GM12892 (cell line): ENCODE measurements at regions not wholly inside any gene's neighbourhood (a gene's known extent, or its start where the extent isn't known, plus 50 kb on each side); places are given as distances from the start of the nearest gene placed in this dataset.

Experiments
- DNase-seq: peaks from one replicate; pipeline ENCODE4 v3.0.0; 2011; ENCODE audit not compliant: insufficient read length
- FAIRE-seq: peaks from 2 replicates; lab custom pipeline; 2011; peaks lifted over from hg19 to GRCh38; lab: Jason Lieb, UNC
- POLR2A ChIP-seq: IDR thresholded peaks from 2 replicates; pipeline ENCODE4 v1.6.1; 2011; ENCODE audit warnings: low read depth, low read length, control low read depth
- POLR2AphosphoS5 ChIP-seq: IDR thresholded peaks from 2 replicates; pipeline ENCODE4 v1.6.1; 2011; ENCODE audit warnings: low read depth, low read length, control low read depth
- TAF1 ChIP-seq: IDR thresholded peaks from 2 replicates; pipeline ENCODE4 v1.6.1; 2011; ENCODE audit warnings: low read depth, mild to moderate bottlenecking, control low read depth, low read length, borderline replicate concordance

DNA sequence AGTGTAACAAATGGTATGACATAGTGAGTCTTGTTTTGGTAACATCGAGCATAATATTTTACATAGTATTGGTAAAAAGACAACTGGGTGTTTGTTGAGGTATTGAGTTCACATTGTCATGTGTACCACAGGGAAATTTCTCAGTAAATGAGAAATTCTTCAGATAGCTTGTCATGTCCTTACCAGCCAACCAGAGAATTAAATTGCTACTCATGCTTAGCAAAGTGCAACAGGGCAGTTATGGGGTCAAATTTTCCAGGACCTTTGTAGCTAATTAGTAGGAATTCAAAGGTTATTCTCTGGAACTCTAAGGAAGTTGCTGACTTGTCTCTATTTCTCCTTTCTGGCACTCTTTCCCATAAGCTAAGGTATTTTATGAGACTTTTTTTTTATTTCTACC, 595.7 kb downstream of the EFNA5 start:
- FAIRE-seq (no peak), DNase-seq (no peak)
- TF ChIP-seq POLR2A: no peak
- no peak for TF ChIP-seq TAF1
- no peak for TF ChIP-seq POLR2AphosphoS5

DNA sequence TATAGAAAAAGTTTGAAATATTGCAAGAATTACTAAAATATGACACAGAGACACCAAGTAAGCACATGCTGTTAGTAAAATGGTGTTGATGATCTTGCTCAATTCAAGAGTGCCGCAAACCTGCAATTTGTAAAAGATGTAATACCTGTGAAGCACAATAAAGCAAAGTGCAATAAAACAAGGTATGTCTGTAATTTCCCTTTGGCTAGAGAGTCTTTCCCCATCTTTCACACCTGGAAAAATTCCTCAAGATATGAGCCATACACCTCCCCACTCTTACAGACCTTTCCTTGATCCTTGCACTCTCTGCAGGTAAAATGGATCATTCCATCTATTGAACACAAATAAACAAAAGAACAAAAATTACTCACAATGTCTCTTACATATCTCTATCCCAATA, 597.8 kb downstream of the EFNA5 start:
- FAIRE-seq: no peak
- DNase-seq: no peak
- TF ChIP-seq TAF1: no peak
- TF ChIP-seq POLR2AphosphoS5: no peak
- TF ChIP-seq POLR2A: no peak

DNA sequence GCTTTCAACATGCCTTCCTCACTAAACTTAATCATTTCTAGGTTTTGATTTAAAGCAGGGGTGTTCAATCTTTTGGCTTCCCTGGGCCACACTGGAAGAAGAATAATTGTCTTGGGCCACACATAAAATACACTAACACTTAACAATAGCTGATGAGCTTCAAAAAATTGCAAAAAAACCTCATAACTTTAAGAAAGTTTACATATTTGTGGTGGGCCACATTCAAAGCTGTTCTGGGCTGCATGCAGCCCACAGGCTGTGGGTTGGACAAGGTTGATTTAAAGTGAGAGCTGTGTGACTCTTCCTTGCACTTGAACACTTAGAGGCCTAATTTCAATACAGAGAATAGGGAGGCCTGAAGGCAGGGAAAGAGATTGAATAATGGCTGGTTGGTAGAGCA, 598.3 kb downstream of the EFNA5 start:
- no peak for TF ChIP-seq POLR2A
- TF ChIP-seq POLR2AphosphoS5: no peak
- no peak for TF ChIP-seq TAF1
- DNase-seq: no peak

DNA sequence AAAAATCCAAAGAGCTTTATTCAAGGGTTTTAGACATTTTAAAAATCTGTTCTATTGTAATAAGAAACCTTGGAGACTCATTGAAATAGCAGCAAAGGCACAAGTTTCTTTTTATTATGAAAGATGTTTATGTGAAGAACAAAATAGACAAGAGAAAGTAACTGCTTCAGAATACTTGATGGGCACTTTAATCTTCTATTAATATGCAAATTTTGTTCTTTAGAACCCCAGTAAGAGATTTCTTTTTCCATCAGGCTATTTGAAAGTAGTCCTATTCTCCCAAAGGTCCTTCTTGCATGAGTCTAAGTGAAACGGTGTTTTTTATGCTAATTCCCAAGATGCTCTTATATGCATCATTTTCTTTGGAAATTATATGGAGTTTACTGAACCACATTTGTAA, 602.0 kb downstream of the EFNA5 start:
- FAIRE-seq: no peak
- DNase-seq: no peak

More for the DNA sequence above, 598.3 kb downstream of the EFNA5 start:
- FAIRE-seq: no peak

DNA sequence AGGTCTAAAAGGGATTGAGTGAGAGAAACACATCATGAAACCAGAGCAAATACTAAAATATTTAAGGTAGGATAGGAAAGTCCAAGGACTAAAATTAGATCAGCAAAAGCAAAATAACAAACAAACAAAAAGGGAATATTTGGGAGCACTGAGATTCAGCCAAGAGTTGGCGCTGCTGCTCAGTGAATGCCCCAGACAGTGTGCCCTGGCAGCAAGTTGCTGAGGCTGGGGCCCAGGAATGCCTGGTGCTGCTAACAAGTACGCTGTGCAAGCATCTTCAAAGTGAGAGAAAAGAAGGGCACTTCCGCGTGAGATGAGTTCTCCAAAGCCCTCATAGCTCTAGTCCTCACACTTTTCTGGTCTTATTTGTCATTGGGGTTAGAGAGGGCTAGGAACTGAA, 603.3 kb downstream of the EFNA5 start:
- DNase-seq: no peak
- FAIRE-seq: no peak
- TF ChIP-seq TAF1: no peak
- TF ChIP-seq POLR2A: no peak
- TF ChIP-seq POLR2AphosphoS5: no peak

More for the DNA sequence above, 602.0 kb downstream of the EFNA5 start:
- no peak for TF ChIP-seq TAF1
- TF ChIP-seq POLR2AphosphoS5: no peak
- TF ChIP-seq POLR2A: no peak

DNA sequence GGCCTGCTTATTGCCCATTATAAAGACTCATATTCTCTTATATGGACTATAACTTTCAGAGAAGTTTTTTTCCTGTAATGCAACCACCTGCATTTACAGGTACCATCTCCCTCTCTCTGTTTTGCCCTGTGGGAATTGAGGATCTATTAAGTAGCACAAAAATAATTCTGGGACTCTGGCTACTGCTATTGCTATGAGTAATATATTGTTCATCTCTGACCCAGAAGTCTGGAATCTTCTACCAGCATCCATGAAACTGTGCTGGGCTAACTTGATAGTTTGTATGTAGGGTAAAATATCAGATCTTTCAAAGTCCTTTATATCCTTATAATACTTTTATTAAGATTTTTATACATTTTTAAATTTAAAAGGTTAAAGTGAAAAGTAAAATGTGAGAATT, 607.2 kb downstream of the EFNA5 start:
- DNase-seq (no peak), FAIRE-seq (no peak)
- TF ChIP-seq POLR2A (no peak), TAF1 (no peak), POLR2AphosphoS5 (no peak)

DNA sequence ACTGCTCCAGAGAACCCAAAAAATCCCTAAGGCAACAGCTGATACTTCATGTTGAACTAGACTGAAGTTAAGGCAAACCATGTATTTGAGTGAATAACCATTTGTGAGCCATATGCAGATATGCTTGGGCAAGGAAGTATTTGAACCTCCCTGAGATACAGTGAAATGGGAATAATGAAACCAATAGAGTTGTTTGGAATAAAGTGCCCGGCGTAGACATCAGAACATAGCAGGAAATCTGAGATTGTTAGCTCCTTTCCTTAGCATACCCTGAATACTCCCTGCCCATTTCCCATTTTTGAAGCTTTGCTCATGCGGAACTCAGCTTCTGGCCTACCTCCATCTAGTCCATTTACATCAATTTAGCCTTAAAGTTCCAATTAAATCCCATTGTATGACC, 611.9 kb downstream of the EFNA5 start:
- TF ChIP-seq TAF1 (no peak), POLR2A (no peak), POLR2AphosphoS5 (no peak)
- FAIRE-seq (no peak), DNase-seq (no peak)

DNA sequence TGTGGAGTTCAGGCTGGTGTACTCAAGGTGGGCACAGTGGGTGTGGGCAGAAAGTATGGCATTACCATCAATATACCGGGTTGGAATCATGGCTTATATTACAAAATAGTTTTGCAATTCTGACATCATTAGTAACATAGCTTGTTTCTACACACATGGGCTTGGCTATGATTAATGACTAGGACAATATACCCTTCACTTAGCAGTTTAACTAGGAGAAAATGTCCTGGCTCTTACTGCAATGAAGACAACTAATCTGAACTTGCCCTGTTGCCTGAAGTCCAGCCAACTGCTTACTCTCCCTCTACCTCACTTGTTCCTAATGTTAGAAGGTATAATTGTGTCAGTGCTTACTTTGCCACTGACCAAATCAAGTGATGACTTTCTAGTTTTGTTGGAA, 612.5 kb downstream of the EFNA5 start:
- DNase-seq (no peak), FAIRE-seq (no peak)
- TF ChIP-seq POLR2A: no peak
- TF ChIP-seq TAF1: no peak

DNA sequence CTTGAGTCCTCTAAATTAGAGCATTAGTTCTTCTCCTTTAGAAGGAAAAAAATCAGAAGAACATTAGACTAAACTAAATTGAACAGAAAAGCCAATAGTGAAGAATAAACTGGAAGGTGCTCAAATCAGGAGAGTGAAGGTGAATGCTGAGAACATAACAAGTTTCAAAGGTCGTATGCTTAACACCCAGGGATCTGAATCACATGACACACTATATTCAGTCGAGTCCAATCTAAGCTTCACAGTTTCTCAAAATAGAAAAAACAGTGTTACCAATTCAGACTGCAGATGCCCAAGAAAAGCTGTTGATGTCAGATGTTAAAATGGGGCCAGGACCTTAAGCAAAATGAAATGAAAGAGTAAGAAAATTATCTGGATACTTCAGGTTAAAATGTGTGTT, 614.5 kb downstream of the EFNA5 start:
- FAIRE-seq (no peak), DNase-seq (no peak)
- no peak for TF ChIP-seq POLR2AphosphoS5
- no peak for TF ChIP-seq TAF1
- TF ChIP-seq POLR2A: no peak

DNA sequence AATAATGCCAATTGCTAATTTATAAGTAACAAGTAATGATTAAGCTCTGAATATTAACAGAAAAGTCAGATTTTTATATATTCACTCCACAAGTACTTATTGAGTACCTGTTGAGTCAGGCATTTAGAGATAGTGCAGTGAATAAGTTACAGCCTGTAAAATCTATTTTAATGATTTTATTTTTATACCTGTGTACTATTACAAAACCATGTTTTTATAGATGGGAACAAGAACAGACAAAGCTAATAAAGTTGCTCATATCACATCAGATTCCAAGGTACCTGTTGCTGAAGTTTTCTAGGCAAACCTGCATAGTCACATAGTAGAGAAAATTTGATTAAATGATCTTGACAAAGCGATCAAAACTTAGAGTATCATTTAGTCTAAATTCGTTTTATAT, 623.7 kb downstream of the EFNA5 start:
- TF ChIP-seq TAF1 (no peak), POLR2AphosphoS5 (no peak), POLR2A (no peak)
- no peak for DNase-seq
- no peak for FAIRE-seq

DNA sequence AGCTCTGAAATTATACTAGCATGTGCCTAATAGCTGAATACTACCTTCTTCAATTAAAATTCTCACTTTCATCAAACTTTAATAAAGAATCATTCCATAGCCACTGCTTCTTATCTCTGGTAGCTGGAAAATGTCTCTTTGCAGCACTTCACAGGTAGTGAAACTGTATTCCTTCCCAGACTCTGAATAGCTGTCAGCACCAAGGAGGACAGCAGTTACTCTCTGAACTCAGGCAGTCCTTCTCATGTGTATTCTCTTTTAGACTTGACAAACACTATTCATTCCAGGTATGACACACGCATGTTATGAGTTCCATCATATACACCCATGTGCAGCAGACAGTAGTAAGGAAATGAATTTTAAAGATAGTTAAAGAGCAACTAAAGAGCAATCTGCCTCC, 627.1 kb downstream of the EFNA5 start:
- no peak for DNase-seq
- TF ChIP-seq POLR2A (no peak), POLR2AphosphoS5 (no peak), TAF1 (no peak)
- FAIRE-seq: no peak

DNA sequence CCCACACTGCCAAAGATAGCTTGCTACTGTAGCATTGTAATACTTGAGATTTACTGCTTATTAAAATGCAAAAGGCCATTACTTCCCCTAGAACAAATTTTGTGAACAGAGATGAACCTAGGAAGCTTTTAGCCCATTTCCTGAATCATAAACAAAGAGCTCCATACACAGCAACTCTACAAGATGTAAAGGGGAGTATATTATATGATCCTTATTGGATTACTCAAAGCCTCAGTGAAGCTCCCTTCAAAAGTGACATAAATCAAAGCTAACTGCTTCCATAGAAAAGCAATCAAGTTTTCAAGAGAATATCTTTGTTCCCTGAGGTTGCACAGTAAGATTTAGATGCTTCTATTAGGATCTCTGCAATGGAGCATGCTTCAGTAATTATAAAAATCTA, 629.8 kb downstream of the EFNA5 start:
- TF ChIP-seq POLR2AphosphoS5: no peak
- TF ChIP-seq TAF1: no peak
- no peak for TF ChIP-seq POLR2A
- FAIRE-seq (no peak), DNase-seq (no peak)

DNA sequence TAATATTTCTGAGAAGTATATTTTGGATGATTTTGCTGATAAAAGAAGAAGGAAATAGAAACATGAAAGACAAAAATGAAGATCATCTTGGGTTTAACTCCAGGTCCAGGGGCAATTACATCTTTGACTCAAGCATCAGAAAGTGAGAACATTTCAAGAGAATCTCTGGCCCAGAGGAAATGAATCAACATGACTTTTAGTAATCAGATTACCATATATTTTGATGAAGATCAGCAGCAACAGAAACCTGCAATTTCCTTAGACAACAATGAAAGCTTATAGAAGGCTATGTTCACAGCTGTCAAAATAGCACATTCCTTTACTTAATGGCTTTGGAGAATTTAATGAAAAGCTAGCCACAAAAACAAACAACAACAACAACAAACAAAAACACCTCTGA, 638.1 kb downstream of the EFNA5 start:
- DNase-seq (no peak), FAIRE-seq (no peak)
- TF ChIP-seq POLR2A (no peak), POLR2AphosphoS5 (no peak), TAF1 (no peak)
